ENCODE measurements at regions not wholly inside any gene's neighbourhood (a gene's known extent, or its start where the extent isn't known, plus 50 kb on each side); places are given as distances from the start of the nearest gene placed in this dataset.

GRCh38 chr4:129345609-129346008 lies 249.7 kb downstream of the C4orf33 start:
- no peak for DNase-seq (ENCODE audit: low spot score)

GRCh38 chr4:129346036-129346435 lies 250.1 kb downstream of the C4orf33 start:
- no peak for DNase-seq (ENCODE audit: low spot score)

DNA sequence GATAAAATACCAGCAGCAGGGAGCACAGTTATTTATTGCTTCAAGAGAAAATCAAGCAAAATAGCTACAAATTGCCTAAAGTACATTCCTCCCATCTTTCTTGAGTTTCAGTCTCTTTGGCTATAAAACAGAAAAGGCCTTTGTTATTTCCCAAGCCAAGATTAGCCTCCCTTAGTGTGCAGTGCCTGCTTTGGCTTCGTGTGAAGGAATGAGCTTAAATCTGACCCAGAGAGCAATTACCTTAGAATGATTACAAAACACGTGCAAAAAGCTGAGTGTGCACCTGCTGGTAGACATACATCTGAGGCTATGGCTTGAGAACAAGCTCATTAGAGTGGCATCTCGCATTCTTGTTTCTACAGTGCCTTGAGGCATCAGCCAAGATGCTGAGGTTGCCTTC lies 250.8 kb downstream of the C4orf33 start:
- no peak for DNase-seq (ENCODE audit: low spot score)

- DNase-seq (ENCODE audit: low spot score) = no peak
Observed at GRCh38 chr4:129350834-129351721, 255.1 kb downstream of the C4orf33 start.

GRCh38 chr4:129352480-129352879 lies 256.5 kb downstream of the C4orf33 start:
- no peak for DNase-seq (ENCODE audit: low spot score)

GRCh38 chr4:129353490-129353889 lies 257.5 kb downstream of the C4orf33 start:
- DNase-seq (ENCODE audit: low spot score) = no peak

GRCh38 chr4:129355031-129355430 lies 259.1 kb downstream of the C4orf33 start:
- DNase-seq (ENCODE audit: low spot score) = no peak

DNA sequence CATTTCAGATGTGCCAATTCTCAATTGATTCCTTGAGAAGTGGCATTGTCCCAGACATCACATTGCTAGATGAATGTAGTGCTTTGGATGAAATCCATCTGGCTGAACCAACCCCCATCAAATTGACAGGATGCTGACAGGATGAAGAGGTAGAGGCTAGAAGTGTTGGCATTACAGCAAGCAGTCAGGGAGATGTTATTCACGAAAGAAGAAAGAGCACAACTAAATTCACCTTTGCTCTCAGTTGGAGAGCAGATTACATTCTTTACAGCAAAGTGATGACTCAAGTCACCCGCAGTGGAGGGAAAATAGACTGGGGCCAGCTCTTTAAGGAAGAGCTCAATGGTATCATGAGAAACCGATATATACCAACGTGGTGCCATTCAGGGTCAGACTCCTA lies 259.6 kb downstream of the C4orf33 start:
- DNase-seq (ENCODE audit: low spot score) = no peak

DNA sequence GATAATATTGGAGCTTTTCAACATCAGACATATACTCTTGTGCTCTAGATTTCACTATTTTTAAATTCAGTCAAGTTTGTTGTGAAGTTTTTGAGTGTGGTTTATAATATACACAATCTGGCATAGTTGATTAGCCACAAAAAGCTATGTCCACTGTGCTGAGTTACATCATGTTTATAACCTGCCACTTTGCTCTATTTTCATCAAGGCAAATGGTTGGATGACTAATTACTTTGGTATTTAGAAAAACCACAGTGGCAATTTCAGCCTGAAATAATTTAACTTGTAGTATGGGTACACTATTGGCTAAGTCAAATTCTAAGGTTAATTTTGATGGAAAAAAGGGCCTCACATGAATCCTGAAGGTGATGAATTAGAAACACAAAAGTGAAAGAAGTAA lies 262.6 kb downstream of the C4orf33 start:
- DNase-seq (ENCODE audit: low spot score) = no peak

- no peak for DNase-seq (ENCODE audit: low spot score)
Observed at GRCh38 chr4:129359461-129359860, 263.5 kb downstream of the C4orf33 start.

DNA sequence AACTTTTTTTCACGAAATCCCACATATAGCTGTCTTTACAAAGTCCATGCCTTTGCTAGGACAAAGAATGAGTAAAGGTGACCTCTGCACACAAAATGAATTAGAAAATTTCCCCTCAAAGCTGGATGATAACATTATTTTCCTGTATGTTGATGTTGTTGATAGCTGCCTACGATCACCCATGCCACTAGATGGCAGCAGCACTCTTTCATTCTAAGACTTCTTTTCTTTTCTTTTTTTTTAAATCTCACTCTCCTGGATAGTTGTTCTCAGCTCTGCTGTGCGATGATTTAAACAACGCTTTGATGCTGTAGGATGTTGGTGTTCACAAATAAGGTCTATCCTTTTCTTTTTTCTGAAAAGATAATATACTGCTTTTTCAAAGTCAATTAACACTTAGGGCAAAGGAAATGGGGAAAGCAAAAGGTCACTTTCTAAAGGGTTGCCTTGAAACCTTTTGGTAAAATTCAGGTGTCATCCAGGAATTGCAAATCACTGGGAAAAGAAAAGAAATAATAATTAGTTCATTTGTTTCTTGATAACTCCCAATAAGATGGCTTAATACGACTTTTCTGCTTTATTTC lies 266.8 kb downstream of the C4orf33 start:
- DNase-seq (ENCODE audit: low spot score) = no peak

GRCh38 chr4:129364747-129365452 lies 268.9 kb downstream of the C4orf33 start:
- DNase-seq (ENCODE audit: low spot score) = no peak

- no peak for DNase-seq (ENCODE audit: low spot score)
Observed at GRCh38 chr4:129369361-129370010, 273.5 kb downstream of the C4orf33 start.

DNA sequence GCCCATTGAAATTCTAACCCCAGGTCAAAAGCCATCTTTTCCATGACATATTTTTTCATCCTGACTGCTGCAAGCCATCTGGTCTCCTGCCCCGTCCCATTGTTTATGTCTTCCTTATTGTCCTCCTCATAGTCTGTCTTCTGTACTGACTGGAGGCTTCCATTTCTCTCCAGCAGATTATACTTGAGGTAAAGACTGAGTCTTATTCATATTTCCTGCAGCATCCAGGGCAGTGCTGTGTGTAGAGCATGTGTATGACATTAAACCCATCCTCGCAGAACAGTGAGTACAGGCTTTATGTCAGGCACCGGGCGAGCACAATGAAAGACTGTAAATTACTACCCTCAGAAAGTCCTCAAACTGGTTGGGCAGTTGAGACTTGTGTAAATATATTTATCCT lies 275.1 kb downstream of the C4orf33 start:
- DNase-seq (ENCODE audit: low spot score) = no peak

GRCh38 chr4:129371926-129372325 lies 276.0 kb downstream of the C4orf33 start:
- DNase-seq (ENCODE audit: low spot score) = no peak

DNA sequence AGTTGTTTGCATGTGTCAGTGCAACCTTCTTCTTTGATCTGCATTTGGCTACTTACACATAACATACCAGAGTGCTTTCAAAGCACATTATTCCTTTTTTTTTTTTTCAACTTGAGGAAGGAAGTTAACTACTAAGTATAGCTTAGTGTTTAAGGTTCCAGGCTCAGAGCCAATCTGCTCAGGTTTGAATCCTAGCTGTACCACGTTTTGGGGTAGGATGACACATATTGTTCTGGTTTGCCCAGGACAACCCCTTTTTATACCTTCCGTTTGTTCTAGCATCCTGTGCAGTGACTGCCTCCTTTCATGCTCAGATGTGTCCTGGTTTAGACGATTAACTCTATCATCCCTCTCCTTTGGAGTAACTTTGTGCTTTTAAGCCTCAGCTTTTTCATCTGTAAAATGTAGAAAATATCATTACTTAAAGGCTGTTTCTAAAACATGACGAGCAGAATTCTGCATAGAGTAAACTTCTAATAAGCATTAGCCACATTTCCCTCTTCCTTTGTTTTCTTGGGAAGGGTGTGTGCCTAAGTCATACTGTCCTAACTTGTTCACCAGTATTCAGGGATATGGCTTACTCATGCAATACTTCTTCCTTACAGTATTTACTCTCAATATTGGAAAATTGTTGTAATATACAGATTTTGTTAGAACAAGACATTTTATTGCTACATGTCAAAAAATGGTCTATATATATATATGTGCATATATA lies 281.3 kb downstream of the C4orf33 start:
- no peak for DNase-seq (ENCODE audit: low spot score)

- DNase-seq (ENCODE audit: low spot score) = no peak
Observed at GRCh38 chr4:129378364-129378763, 282.4 kb downstream of the C4orf33 start.

GRCh38 chr4:129379429-129379828 lies 283.5 kb downstream of the C4orf33 start:
- DNase-seq (ENCODE audit: low spot score) = no peak

DNA sequence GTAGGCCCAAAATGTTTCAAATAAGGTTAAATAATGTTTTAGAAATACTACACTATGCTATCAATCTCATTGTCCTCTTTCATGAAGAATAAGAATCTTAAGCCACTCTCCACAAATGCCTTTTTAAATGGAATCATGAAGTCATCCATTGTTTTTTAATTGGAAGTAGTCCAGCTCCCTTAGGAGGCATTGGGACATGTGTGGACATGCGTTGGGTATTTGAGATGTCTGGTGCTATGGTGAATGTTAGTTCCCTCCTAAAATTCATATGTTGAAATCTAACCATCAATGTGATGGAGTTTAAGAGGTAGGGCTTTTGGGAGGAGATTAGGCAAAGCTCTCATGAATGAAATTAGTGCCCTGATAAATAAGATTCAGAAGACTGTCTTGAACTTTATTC lies 289.0 kb downstream of the C4orf33 start:
- DNase-seq (ENCODE audit: low spot score) = no peak

GRCh38 chr4:129387666-129388065 lies 291.7 kb downstream of the C4orf33 start:
- DNase-seq (ENCODE audit: low spot score) = no peak

- no peak for DNase-seq (ENCODE audit: low spot score)
Observed at GRCh38 chr4:129393976-129394375, 298.0 kb downstream of the C4orf33 start.

Measured in mesenteric fat pad (tissue), 1 donor.